Fibroblast of the aortic adventitia (primary cell): ENCODE measurements at regions not wholly inside any gene's neighbourhood (a gene's known extent, or its start where the extent isn't known, plus 50 kb on each side); places are given as distances from the start of the nearest gene placed in this dataset.

Source experiments
- DNase-seq: peaks from one replicate; pipeline ENCODE4 v3.0.0-alpha.2; 2010; ENCODE audit warnings: low read depth
- H3K4me3 ChIP-seq: 2 replicates; pipeline ENCODE4 v1.5.1; 2011; ENCODE audit warnings: low read depth, mild to moderate bottlenecking, control low read depth, low read length, moderate library complexity
- CTCF ChIP-seq: IDR thresholded peaks from 2 replicates; pipeline ENCODE4 v1.5.1; 2011; ENCODE audit warnings: mild to moderate bottlenecking, low read length, control low read depth, inconsistent platforms; ENCODE audit not compliant: insufficient read depth

GRCh38 chr6:91144126-91144525 lies 557.3 kb upstream of the MAP3K7 start:
- H3K4me3 ChIP-seq = no peak overlapping the region
- no peak for TF ChIP-seq CTCF
- no peak for DNase-seq

GRCh38 chr6:91142154-91142553 lies 555.3 kb upstream of the MAP3K7 start:
- H3K4me3 ChIP-seq = no peak overlapping the region
- no peak for TF ChIP-seq CTCF
- no peak for DNase-seq

- DNase-seq = no peak
- TF ChIP-seq CTCF = no peak
- H3K4me3 ChIP-seq = no peak overlapping the region
Measured at GRCh38 chr6:91141346-91141745, 554.5 kb upstream of the MAP3K7 start.

GRCh38 chr6:91140449-91140848 lies 553.6 kb upstream of the MAP3K7 start:
- no peak for TF ChIP-seq CTCF

GRCh38 chr6:91137286-91137685 lies 550.4 kb upstream of the MAP3K7 start:
- DNase-seq = no peak
- no peak overlapping the region for H3K4me3 ChIP-seq

More at GRCh38 chr6:91140449-91140848, 553.6 kb upstream of the MAP3K7 start:
- no peak overlapping the region for H3K4me3 ChIP-seq
- no peak for DNase-seq

GRCh38 chr6:91135406-91136103 lies 548.7 kb upstream of the MAP3K7 start:
- TF ChIP-seq CTCF = no peak
- DNase-seq = no peak
- H3K4me3 ChIP-seq = no peak overlapping the region

More at GRCh38 chr6:91137286-91137685, 550.4 kb upstream of the MAP3K7 start:
- TF ChIP-seq CTCF = no peak

GRCh38 chr6:91132461-91132860 lies 545.6 kb upstream of the MAP3K7 start:
- H3K4me3 ChIP-seq = no peak overlapping the region
- no peak for TF ChIP-seq CTCF
- DNase-seq = no peak
